GM21786 (cell line): ENCODE measurements at regions not wholly inside any gene's neighbourhood (a gene's known extent, or its start where the extent isn't known, plus 50 kb on each side); places are given as distances from the start of the nearest gene placed in this dataset.

ENCODE experiments used
- ATAC-seq: cut with Tn5 transposase; IDR thresholded peaks from one replicate; pipeline ENCODE4 v1.9.1; 2021; ENCODE audit not compliant: unreplicated experiment

- no peak for ATAC-seq
These were observed 457.3 kb downstream of the ETV1 start for GRCh38 chr7:13532028-13532753.

- no peak for ATAC-seq
These were observed 450.8 kb downstream of the ETV1 start for GRCh38 chr7:13538669-13539068.

- ATAC-seq: no peak
These were observed 449.0 kb downstream of the ETV1 start for GRCh38 chr7:13540429-13540828.

GRCh38 chr7:13541326-13541725, 448.1 kb downstream of the ETV1 start:
- no peak for ATAC-seq

GRCh38 chr7:13542451-13542850, 447.0 kb downstream of the ETV1 start:
- no peak for ATAC-seq

GRCh38 chr7:13551503-13551902, 438.0 kb downstream of the ETV1 start:
- ATAC-seq: no peak

- no peak for ATAC-seq
These were observed 429.0 kb downstream of the ETV1 start for GRCh38 chr7:13560441-13560840.

DNA sequence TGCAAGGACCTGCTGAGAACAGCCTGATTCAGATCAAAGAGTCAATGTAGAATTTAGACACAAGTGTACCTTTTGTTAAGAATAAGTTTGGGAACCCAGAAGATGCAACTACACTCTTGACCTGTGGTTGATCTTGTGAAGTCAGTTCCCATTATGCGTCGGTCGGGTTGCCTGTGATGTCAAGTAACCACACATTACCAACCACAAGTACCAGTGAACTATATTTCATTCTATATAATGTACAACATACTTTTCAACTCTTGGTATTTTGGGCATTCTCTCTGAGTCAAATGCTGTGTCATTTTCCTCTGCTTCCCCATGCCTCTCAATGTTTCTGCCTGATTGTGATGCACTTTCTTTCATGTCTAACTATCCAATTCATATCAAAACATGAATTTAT, 426.2 kb downstream of the ETV1 start:
- no peak for ATAC-seq

DNA sequence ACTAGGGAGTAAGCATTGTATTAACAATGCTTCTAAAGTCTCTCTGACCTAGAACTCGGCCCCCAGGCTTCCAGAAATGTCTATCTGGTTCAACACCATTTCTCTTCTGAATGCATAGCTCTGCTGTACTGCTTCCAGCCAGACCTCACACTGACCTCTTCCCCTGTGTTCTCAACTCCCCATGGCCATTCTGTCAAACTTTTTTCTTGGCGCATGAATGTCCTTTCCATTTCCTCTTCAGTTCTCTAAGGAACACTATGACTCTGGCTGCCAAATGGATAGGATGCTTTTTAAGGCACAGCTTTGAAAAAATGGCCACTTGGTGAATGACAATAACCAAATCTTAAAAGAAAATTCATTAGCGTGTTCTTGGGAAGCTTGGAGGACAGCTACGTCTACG, 425.8 kb downstream of the ETV1 start:
- no peak for ATAC-seq

DNA sequence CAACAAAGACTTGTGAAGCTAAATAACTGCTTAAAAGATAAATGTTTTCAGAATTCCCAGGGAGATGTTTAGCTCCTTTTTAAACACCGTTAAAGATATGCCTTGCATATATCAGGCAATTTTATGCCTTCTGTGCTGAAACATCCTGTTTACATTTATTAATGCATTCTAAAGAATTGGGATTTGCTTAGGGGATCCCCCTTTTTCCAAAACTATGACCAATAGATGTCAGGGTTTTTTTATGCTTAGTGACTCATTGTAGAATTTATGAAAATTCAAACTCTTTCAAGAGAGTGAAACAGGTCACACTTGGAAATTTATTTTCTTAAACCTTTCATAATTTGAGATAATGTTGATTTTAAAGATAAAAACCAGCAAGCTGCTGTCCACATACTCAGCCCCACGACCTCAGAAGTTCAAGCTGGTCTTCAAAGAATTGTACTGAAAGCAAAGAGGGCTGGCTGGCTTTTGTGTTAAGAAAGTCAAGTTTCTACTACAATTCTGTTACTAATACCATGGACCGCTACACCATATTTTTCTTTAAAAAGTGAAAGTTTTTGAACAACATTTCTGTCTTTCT, 411.8 kb downstream of the ETV1 start:
- no peak for ATAC-seq

GRCh38 chr7:13578294-13578693, 411.2 kb downstream of the ETV1 start:
- ATAC-seq: no peak

GRCh38 chr7:13581097-13581496, 408.4 kb downstream of the ETV1 start:
- ATAC-seq: no peak

- no peak for ATAC-seq
These were observed 395.6 kb downstream of the ETV1 start for GRCh38 chr7:13593854-13594253.

DNA sequence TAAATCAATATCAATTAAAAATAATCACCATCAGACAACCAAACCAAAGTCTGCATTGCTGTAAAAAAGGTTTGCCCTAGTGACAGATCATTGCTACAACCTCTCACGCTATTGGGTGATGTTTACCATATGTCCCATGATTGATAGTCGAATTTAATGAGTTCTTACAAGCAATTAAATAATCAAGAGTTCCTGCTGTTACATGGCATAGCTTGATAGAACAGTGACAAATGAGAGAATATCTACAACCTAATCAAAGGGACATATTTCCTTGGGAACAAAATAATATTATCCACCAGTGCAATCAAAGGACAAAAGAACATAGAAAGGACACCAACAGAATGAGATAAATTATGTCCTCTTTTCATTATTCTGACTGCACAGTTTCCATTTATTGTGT, 387.4 kb downstream of the ETV1 start:
- no peak for ATAC-seq

DNA sequence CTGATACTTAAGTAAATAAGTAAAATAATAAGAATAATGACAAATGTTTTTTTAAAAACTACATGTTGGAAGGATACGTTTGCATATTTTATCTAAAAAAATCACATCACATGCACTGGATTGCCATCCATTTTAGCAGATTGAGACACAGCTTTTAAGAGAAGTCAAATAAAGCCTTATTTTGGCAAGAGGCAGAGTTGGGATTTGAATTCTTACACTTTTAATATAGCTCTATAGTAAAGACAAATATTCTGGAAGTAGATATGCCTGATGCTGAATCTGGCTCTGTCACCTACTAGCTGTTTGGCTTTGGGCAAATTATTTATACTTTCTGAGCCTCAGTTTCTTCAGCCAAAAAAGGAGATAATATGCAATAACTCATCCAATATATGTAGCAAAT, 386.4 kb downstream of the ETV1 start:
- ATAC-seq: no peak

- ATAC-seq: no peak
These were observed 385.8 kb downstream of the ETV1 start for GRCh38 chr7:13603661-13604060.

DNA sequence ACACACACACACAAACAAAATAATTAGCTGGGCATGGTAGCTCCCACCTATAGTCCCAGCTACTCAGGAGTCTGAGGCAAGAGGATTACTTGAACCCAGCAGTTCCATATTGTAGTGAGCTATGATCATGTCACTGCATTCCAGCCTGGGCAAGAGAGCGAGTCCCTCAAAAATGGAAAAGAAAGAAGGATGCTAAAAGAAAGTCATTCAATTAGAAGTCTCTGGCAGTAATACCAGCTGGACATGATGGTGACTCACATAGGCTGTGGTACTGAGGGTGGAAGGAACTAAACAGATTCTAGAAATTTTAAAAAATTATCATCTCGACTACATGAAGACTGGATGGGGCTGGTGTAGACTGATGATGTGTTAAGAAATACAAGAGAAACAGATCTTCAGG, 385.3 kb downstream of the ETV1 start:
- ATAC-seq: no peak

- no peak for ATAC-seq
These were observed 379.1 kb downstream of the ETV1 start for GRCh38 chr7:13610372-13610771.

DNA sequence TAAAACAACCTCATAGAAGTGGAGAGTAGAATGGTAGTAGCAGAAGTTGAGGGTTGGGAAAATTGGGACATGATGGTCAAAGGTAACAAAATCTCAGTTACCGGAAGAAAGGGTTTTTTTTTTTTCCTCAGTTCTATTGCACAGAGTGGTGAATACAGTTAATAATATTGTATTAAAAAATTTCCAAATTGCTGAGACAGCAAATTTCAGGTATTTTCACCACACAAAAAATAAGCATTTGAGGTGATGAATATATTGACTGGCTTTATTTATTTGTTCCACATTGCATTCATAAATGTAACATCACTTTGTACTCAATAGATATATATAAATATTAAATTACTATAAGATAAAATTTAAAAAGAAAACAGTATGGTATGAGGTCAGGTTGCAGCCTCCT, 373.8 kb downstream of the ETV1 start:
- no peak for ATAC-seq

GRCh38 chr7:13627455-13627854, 362.0 kb downstream of the ETV1 start:
- no peak for ATAC-seq

DNA sequence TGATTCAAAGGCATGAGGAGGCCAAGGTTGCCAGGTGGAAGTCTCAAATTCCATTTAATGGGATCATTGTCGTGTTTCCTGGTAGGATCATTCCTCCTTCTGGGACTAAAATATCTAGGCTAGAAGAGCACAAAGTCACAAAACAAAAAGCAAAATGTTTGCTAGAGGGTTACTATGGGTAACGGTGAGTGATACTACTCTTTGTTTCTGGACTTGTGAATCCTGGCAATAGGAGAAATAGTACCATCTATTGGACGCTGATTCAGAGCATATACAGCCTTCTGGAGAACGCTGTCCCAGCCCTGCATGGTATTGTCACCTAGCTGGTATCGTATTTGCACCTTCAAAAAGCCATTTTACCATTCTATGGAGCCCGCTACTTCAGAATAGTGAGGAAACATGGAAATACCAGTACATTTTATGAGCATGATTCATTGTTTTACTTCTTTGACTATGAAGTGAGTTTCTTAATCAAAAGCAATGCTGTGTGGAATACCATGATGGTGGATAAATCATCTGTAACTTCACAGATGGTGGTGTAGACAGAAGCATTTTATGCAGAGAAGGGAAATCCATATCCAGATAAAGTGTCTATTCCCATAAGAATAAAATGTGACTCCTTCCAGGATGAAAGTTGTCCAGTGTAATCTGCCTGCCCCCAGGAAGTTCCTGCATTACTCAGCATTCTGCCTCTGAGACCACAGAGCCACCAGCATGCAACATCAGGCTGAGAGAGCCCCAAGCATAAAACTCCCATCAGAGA, 361.0 kb downstream of the ETV1 start:
- ATAC-seq: no peak
